Astrocyte of the cerebellum (primary cell): ENCODE measurements at regions not wholly inside any gene's neighbourhood (a gene's known extent, or its start where the extent isn't known, plus 50 kb on each side); places are given as distances from the start of the nearest gene placed in this dataset.
"Not testable (repeated sequence)": the region's sequence is repeated elsewhere in the genome, so short reads cannot be mapped to it uniquely, and the experiment has no call there.

Experiments
- DNase-seq: peaks from one replicate; pipeline ENCODE4 v3.0.0-alpha.2; 2011; ENCODE audit warnings: low read depth
- H3K4me3 ChIP-seq: 2 replicates; pipeline ENCODE4 v1.5.1; 2011; ENCODE audit warnings: mild to moderate bottlenecking, low read depth, low read length, moderate library complexity
- in situ Hi-C: cut with HindIII; loops from 2 replicates; pipeline ENCODE4 v1.10.0; 2017; ENCODE audit warnings: low sequenced_read_pairs
- TF ChIP-seq, protein P1 (sequence below): IDR thresholded peaks from 2 replicates; pipeline ENCODE4 v1.5.1; 2012; ENCODE audit warnings: low read length, low read depth, moderate library complexity, mild to moderate bottlenecking; ENCODE audit errors: missing control alignments

DNA sequence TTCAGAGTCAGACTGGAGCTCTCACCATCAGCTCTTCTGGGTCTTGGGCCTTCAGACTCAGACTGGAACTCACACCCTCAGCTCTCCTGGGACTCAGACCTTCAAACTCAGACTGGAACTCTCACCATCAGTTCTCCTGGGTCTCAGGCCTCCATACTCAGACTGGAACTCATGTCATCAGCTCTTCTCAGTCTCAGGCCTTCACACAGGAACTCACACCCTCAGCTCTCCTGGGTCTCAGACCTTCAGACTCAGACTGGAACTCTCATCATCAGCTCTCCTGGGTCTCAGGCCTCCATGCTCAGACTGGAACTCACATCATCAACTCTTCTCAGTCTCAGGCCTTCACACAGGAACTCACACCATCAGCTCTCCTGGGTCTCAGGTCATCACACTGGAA lies 147.2 kb upstream of the MXRA5 start:
- no peak overlapping the region for H3K4me3 ChIP-seq
- in situ Hi-C loops = no loop called here
- no peak for DNase-seq
- TF ChIP-seq, protein P1, sequence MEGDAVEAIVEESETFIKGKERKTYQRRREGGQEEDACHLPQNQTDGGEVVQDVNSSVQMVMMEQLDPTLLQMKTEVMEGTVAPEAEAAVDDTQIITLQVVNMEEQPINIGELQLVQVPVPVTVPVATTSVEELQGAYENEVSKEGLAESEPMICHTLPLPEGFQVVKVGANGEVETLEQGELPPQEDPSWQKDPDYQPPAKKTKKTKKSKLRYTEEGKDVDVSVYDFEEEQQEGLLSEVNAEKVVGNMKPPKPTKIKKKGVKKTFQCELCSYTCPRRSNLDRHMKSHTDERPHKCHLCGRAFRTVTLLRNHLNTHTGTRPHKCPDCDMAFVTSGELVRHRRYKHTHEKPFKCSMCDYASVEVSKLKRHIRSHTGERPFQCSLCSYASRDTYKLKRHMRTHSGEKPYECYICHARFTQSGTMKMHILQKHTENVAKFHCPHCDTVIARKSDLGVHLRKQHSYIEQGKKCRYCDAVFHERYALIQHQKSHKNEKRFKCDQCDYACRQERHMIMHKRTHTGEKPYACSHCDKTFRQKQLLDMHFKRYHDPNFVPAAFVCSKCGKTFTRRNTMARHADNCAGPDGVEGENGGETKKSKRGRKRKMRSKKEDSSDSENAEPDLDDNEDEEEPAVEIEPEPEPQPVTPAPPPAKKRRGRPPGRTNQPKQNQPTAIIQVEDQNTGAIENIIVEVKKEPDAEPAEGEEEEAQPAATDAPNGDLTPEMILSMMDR = no peak

DNA sequence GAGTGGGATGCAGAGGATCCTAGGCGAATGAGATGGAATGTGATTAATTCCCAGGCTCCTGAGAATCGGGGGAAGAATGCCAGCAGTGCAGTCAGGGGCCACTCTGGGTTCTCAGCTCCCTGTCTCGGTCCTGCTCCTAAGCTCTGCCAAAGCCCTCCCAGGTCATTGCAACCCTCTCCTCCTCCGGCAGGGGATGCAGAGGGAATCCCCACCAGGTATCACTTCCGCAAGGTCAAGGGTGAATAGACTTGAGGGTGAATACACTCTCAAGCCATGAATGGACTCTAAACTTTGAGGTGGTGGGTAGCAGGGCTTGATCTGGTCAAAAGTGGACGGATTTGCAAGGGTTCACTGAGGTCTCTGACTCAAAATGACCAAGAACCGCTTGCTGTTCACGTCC lies 139.3 kb upstream of the MXRA5 start:
- TF ChIP-seq, protein P1 = no peak
- no peak overlapping the region for H3K4me3 ChIP-seq
- DNase-seq = no peak
- in situ Hi-C loops = no loop called here

DNA sequence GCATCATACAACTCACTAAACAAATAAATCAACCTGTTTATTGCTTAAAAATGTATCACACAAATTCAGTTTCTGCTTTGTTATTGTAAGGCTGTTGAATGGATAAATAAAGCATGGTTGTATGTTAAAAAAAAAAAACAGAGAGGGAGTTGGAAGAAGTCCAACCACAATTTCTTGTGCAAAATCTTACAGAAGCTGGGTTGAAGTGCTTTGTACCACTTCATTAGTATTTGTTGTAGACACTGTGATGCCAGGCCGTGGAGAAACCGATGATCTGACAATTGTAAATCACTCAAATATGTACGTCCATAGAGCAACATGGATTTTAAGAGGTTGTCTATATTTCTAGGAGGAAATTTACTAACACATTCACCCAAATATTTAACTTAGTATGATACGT lies 132.6 kb upstream of the MXRA5 start:
- in situ Hi-C loops = no loop called here
- TF ChIP-seq, protein P1 = no peak

DNA sequence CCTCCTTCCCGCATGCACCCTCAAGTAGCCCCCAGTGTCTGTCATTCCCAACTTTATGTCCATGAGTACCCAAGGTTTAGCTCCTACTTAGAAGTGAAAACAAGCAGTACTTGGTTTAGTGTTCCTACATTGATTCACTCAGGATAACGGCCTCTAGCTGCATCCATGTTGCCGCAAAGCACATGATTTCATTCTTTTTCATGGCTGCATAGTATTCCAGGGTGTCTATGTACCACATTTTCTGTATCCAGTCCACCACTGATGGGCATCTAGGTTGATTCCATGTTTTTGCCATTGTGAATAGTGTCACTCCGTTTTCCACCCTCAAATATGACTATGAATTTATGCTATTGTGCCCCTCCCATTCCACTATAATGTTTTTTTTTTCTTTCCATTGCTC lies 130.5 kb upstream of the MXRA5 start:
- TF ChIP-seq, protein P1 = no peak
- in situ Hi-C loops = no loop called here
- no peak overlapping the region for H3K4me3 ChIP-seq
- no peak for DNase-seq

More for the DNA sequence above, 132.6 kb upstream of the MXRA5 start:
- no peak overlapping the region for H3K4me3 ChIP-seq
- no peak for DNase-seq

DNA sequence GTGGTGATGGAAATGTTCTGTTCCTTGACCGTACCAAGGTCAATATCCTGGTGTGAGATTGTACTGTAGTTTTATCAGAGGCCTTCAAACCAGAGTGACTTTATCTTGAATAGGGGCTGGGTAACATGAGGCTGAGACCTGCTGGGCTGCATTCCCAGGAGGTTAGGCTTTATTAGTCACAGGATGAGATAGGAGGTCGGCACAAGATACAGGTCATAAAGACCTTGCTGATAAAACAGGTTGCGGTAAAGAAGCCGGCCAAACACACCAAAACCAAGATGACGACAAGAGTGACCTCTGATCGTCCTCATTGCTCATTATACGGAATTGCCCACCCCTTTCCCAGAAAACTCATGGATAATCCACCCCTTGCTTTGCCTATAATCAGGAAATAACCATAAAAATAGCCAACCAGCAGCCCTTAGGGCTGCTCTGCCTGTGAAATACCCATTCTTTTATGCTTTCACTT lies 123.8 kb upstream of the MXRA5 start:
- DNase-seq, H3K4me3 ChIP-seq, in situ Hi-C loops: not testable (repeated sequence)

DNA sequence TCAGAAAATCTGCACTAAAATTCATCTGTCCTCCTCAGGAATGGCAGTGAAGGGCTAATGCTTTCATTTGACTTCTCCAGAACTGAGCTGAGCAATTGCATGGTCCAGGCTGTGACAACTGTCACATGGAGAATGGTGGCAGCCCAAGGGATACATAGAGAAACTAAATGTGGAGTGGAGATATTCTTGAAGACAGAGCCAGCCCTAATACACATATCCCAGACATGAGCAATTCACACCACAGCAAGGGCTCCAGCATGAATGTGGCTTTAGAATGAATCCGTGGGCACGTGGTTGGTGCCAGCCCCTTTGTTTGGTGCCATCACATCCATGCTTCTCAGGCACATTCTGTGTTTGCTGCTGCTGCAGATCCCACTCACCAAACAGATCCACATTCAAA lies 121.6 kb upstream of the MXRA5 start:
- TF ChIP-seq, protein P1 = no peak
- in situ Hi-C loops = no loop called here
- DNase-seq = no peak
- H3K4me3 ChIP-seq = no peak overlapping the region

DNA sequence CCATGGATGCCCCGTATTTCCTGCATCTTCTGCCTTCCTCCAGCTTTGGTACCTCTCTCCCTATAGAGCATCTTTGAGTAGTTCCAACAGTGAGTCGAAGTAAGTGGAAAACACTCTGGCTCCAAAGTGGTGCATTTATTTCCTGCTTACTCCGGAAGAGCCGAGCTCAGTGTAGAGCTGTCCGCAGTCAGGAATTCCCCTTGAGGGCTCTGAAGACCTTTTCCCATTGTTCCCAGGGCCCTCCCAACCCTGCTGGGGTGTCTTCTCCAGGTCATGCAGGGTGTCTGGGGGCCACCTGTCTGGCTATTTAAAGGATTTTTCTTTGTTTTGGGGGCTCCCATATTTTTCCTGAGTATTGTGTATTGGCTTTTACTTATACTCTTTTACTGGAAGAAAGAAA lies 118.6 kb upstream of the MXRA5 start:
- TF ChIP-seq, protein P1 = no peak
- no peak overlapping the region for H3K4me3 ChIP-seq
- in situ Hi-C loops = no loop called here
- DNase-seq = no peak
